Fibroblast of lung (primary cell): ENCODE measurements at regions not wholly inside any gene's neighbourhood (a gene's known extent, or its start where the extent isn't known, plus 50 kb on each side); places are given as distances from the start of the nearest gene placed in this dataset.

Experiments
- EZH2 ChIP-seq: IDR thresholded peaks from 2 replicates; pipeline ENCODE4 v1.5.1; 2012; ENCODE audit warnings: low read length, control low read depth, mild to moderate bottlenecking; ENCODE audit errors: missing control alignments
- TF ChIP-seq, protein P1 (sequence below), 2 donors: IDR thresholded peaks in 1 of 2; conservative IDR thresholded peaks in 1 of 2; 1 replicate in 1 of 2; 2 replicates in 1 of 2; pipeline ENCODE4 v1.5.1; 2011 to 2012; ENCODE audit warnings: low read length in 2 of 2, control low read depth in 1 of 2, inconsistent platforms in 1 of 2, low read depth in 1 of 2, mild to moderate bottlenecking in 1 of 2

DNA sequence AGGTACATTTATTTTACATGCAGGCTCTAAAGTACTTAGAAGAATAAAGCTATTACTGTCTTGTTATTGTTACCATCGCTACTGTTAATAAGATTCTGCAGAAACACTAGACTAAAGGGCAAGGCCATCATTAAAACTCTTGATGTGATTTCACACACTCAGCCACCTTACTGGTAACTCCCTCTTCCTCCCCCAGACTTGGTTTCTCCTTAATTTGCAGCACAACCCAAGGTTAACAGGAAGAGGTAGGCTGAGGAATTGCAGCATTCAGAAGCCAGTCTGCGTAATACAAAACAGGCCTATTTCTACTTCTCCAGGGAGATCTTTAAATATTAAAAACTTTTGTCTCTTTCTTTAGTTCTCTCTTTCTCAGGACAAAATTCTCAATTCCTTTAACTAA, 210.3 kb downstream of the BTG1 start:
- no peak for TF ChIP-seq EZH2
- TF ChIP-seq, protein P1, sequence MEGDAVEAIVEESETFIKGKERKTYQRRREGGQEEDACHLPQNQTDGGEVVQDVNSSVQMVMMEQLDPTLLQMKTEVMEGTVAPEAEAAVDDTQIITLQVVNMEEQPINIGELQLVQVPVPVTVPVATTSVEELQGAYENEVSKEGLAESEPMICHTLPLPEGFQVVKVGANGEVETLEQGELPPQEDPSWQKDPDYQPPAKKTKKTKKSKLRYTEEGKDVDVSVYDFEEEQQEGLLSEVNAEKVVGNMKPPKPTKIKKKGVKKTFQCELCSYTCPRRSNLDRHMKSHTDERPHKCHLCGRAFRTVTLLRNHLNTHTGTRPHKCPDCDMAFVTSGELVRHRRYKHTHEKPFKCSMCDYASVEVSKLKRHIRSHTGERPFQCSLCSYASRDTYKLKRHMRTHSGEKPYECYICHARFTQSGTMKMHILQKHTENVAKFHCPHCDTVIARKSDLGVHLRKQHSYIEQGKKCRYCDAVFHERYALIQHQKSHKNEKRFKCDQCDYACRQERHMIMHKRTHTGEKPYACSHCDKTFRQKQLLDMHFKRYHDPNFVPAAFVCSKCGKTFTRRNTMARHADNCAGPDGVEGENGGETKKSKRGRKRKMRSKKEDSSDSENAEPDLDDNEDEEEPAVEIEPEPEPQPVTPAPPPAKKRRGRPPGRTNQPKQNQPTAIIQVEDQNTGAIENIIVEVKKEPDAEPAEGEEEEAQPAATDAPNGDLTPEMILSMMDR (conservative IDR thresholded peaks at IDR 0.05 in 1 of 2, IDR thresholded peaks at IDR 0.05 in 1 of 2; ENCODE audit: low read depth in 1 of 2, low read length in 2 of 2), result no peak
